ENCODE measurements at regions not wholly inside any gene's neighbourhood (a gene's known extent, or its start where the extent isn't known, plus 50 kb on each side); places are given as distances from the start of the nearest gene placed in this dataset.

DNA sequence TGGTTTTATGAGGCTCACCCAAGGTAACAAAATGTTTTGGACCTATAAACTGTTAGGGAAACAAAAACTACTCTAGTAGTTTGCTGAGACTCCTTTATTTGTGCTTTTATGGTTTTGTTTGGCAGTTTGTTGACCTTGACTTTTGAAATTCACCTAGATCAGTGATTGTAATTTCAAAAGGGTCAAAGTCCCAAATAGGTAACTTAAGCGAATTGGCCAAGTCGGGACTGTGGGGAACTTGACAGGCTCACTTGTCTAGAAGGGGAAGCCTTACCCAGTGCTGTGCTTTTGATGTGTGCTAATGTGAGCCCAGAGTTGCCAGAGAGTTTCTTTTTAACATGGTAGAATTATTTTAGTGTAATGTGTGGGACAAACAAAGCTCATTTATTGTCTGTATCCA is 87.2 kb upstream of the SGCD start:
- H3K36me3 ChIP-seq (ENCODE audit: control insufficient read depth in 1 of 2, insufficient read depth in 2 of 2, low read length in 2 of 2): no peaks in the 10 kb centered on the region
- intact Hi-C loops (cut with micrococcal nuclease): no loop called here
- no peak overlapping the region for H3K9ac ChIP-seq (ENCODE audit: low read length)
- H3K27me3 ChIP-seq (ENCODE audit: insufficient read depth, low read length): no peaks in the 10 kb centered on the region
- CTCF ChIA-PET: no interaction called here
- no peak overlapping the region for H3K4me2 ChIP-seq (ENCODE audit: low read length)
- H3K27ac ChIP-seq (ENCODE audit: low read depth, low read length): no peak overlapping the region
- H2AFZ ChIP-seq (ENCODE audit: low read depth, low read length, poor library complexity, severe bottlenecking): no peak overlapping the region
- no peaks in the 10 kb centered on the region for H3K79me2 ChIP-seq (ENCODE audit: insufficient read depth, low read length)
- ATAC-seq (no peak), DNase-seq (ENCODE audit: low read depth, low spot score) (no peak)
- H3K9me2 ChIP-seq (ENCODE audit: insufficient read depth): no peaks in the 10 kb centered on the region
- H3K4me3 ChIP-seq (replicated peaks in 1 of 2; ENCODE audit: low read depth in 1 of 2, low read length in 2 of 2): no peak overlapping the region
- H4K20me1 ChIP-seq (ENCODE audit: insufficient read depth): no peaks in the 10 kb centered on the region
- TF ChIP-seq JUND (IDR thresholded peaks at IDR 0.05) (no peak), ZFX (IDR thresholded peaks at IDR 0.05) (no peak), TCF7L2 (IDR thresholded peaks at IDR 0.05; ENCODE audit: borderline replicate concordance, extremely low read depth, insufficient read depth, insufficient read length) (no peak), RAD21 (IDR thresholded peaks at IDR 0.05; ENCODE audit: low read depth) (no peak), SRF (IDR thresholded peaks at IDR 0.05; ENCODE audit: low read depth) (no peak), SP1 (IDR thresholded peaks at IDR 0.05; ENCODE audit: low read depth) (no peak), YY1 (IDR thresholded peaks at IDR 0.05; ENCODE audit: extremely low read depth, insufficient replicate concordance, low read depth, low read length) (no peak), EZH2 (IDR thresholded peaks at IDR 0.05) (no peak), CBX3 (IDR thresholded peaks at IDR 0.05; ENCODE audit: low read depth) (no peak), ZNF274 (IDR thresholded peaks at IDR 0.05; ENCODE audit: low read depth, low read length) (no peak), FOSL1 (IDR thresholded peaks at IDR 0.05; ENCODE audit: low read depth) (no peak), POLR2A (IDR thresholded peaks at IDR 0.05; ENCODE audit: borderline replicate concordance, extremely low read depth, insufficient read depth, insufficient read length) (no peak), EGR1 (IDR thresholded peaks at IDR 0.05; ENCODE audit: low read depth) (no peak)
- TF ChIP-seq, protein P1, sequence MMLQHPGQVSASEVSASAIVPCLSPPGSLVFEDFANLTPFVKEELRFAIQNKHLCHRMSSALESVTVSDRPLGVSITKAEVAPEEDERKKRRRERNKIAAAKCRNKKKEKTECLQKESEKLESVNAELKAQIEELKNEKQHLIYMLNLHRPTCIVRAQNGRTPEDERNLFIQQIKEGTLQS (IDR thresholded peaks at IDR 0.05): no peak
- TF ChIP-seq, protein P2, sequence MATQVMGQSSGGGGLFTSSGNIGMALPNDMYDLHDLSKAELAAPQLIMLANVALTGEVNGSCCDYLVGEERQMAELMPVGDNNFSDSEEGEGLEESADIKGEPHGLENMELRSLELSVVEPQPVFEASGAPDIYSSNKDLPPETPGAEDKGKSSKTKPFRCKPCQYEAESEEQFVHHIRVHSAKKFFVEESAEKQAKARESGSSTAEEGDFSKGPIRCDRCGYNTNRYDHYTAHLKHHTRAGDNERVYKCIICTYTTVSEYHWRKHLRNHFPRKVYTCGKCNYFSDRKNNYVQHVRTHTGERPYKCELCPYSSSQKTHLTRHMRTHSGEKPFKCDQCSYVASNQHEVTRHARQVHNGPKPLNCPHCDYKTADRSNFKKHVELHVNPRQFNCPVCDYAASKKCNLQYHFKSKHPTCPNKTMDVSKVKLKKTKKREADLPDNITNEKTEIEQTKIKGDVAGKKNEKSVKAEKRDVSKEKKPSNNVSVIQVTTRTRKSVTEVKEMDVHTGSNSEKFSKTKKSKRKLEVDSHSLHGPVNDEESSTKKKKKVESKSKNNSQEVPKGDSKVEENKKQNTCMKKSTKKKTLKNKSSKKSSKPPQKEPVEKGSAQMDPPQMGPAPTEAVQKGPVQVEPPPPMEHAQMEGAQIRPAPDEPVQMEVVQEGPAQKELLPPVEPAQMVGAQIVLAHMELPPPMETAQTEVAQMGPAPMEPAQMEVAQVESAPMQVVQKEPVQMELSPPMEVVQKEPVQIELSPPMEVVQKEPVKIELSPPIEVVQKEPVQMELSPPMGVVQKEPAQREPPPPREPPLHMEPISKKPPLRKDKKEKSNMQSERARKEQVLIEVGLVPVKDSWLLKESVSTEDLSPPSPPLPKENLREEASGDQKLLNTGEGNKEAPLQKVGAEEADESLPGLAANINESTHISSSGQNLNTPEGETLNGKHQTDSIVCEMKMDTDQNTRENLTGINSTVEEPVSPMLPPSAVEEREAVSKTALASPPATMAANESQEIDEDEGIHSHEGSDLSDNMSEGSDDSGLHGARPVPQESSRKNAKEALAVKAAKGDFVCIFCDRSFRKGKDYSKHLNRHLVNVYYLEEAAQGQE (IDR thresholded peaks at IDR 0.05; ENCODE audit: low read depth): no peak
- H3K4me1 ChIP-seq (ENCODE audit: control insufficient read depth in 1 of 2, insufficient read depth in 2 of 2, low read length in 2 of 2): no peaks in the 10 kb centered on the region
- POLR2A ChIA-PET: no interaction called here
- RAD21 ChIA-PET (ENCODE audit: low non-redundant PET in 1 of 2, low total read pairs in 2 of 2, uncharacterized antibody in 2 of 2, unreplicated experiment in 2 of 2): no interaction called here
- H3K9me3 ChIP-seq (ENCODE audit: control insufficient read depth in 1 of 2, insufficient read depth in 1 of 2, low read depth in 1 of 2, low read length in 2 of 2): peaks cover 6 to 8% of the 10 kb centered on the region in 2 experiments; a peak in 2 of 4 replicates
- no TSS peak for BruUV-seq (replicated peaks)
